WTC11 (cell line): ENCODE measurements at regions not wholly inside any gene's neighbourhood (a gene's known extent, or its start where the extent isn't known, plus 50 kb on each side); places are given as distances from the start of the nearest gene placed in this dataset.

Experiments used
- ATAC-seq: fragments of 200-7000 bp; cut with Tn5 transposase; 2 replicates; pipeline ENCODE4 v1.10.0; 2021; ENCODE audit warnings: mild to moderate bottlenecking, moderate library complexity
- CTCF ChIA-PET: fragments of 300-600 bp; sonication (Branson Sonifier 250); formaldehyde crosslinking; loops from one replicate; lab custom pipeline; 2021; ENCODE audit warnings: antibody characterized with exemption; lab: Charles Lee
- POLR2A ChIA-PET: fragments of 350-600 bp; sonication (Branson Sonifier 250); formaldehyde crosslinking; loops from one replicate; lab custom pipeline; 2021; ENCODE audit warnings: antibody characterized with exemption; lab: Charles Lee
- DNase-seq: peaks from one replicate; pipeline ENCODE4 v3.0.0; 2021; ENCODE audit warnings: low spot score
- H3K27ac Mint-ChIP-seq: 2 replicates; pipeline ENCODE4 v1.8.0; 2021; ENCODE audit warnings: mixed read lengths
- H3K27me3 Mint-ChIP-seq: 2 replicates; pipeline ENCODE4 v1.8.0; 2021; ENCODE audit warnings: low read depth, mild to moderate bottlenecking, moderate library complexity, mixed read lengths
- H3K36me3 Mint-ChIP-seq: 2 replicates; pipeline ENCODE4 v1.8.0; 2021; ENCODE audit warnings: mixed read lengths
- H3K4me1 Mint-ChIP-seq: 2 replicates; pipeline ENCODE4 v1.8.0; 2022; ENCODE audit warnings: mixed read lengths
- H3K4me3 Mint-ChIP-seq: 2 replicates; pipeline ENCODE4 v1.8.0; 2021; ENCODE audit warnings: mild to moderate bottlenecking, moderate library complexity, mixed read lengths
- H3K9me3 Mint-ChIP-seq: 2 replicates; pipeline ENCODE4 v1.8.0; 2021; ENCODE audit warnings: mixed read lengths
- ELF4 ChIP-seq: sonication (generic); formaldehyde crosslinking; IDR thresholded peaks from 2 replicates; pipeline ENCODE4 v1.8.1; 2022; ENCODE audit warnings: low read depth, mild to moderate bottlenecking, moderate library complexity, missing genetic modification reagents
- FOXK1 ChIP-seq: sonication (generic); formaldehyde crosslinking; IDR thresholded peaks from 2 replicates; pipeline ENCODE4 v1.8.0; 2022; ENCODE audit warnings: mild to moderate bottlenecking, moderate library complexity, missing genetic modification reagents
- GRHL2 ChIP-seq: fragments of 250-450 bp; sonication (Bioruptor Pico); IDR thresholded peaks from 2 replicates; pipeline ENCODE4 v1.8.0; 2022; ENCODE audit warnings: mild to moderate bottlenecking, moderate library complexity; ENCODE audit not compliant: insufficient replicate concordance, severe bottlenecking
- KAT7 ChIP-seq: sonication (generic); formaldehyde crosslinking; IDR thresholded peaks from 2 replicates; pipeline ENCODE4 v1.8.1; 2023; ENCODE audit warnings: missing genetic modification reagents, mild to moderate bottlenecking, borderline replicate concordance
- MYBL2 ChIP-seq: sonication (generic); formaldehyde crosslinking; IDR thresholded peaks from 2 replicates; pipeline ENCODE4 v1.8.1; 2023; ENCODE audit warnings: mild to moderate bottlenecking, moderate library complexity, missing genetic modification reagents
- NR3C1 ChIP-seq: sonication (generic); formaldehyde crosslinking; conservative IDR thresholded peaks from 2 replicates; pipeline ENCODE4 v1.8.1; 2023; ENCODE audit warnings: low read depth, mild to moderate bottlenecking, missing genetic modification reagents
- SMAD4 ChIP-seq: sonication (generic); formaldehyde crosslinking; IDR thresholded peaks from 2 replicates; pipeline ENCODE4 v1.8.0; 2022; ENCODE audit warnings: mild to moderate bottlenecking, missing genetic modification reagents
- TCF7 ChIP-seq: sonication (generic); formaldehyde crosslinking; IDR thresholded peaks from 2 replicates; pipeline ENCODE4 v1.8.0; 2022; ENCODE audit warnings: mild to moderate bottlenecking, low read depth, missing genetic modification reagents, moderate library complexity
- ZNF232 ChIP-seq: sonication (generic); formaldehyde crosslinking; IDR thresholded peaks from 2 replicates; pipeline ENCODE4 v1.8.0; 2022; ENCODE audit warnings: mild to moderate bottlenecking, missing genetic modification reagents
- ZNF317 ChIP-seq: sonication (generic); formaldehyde crosslinking; IDR thresholded peaks from 2 replicates; pipeline ENCODE4 v1.8.1; 2023; ENCODE audit warnings: low read depth, mild to moderate bottlenecking, moderate library complexity, missing genetic modification reagents, borderline replicate concordance
- ZNF671 ChIP-seq: fragments of 250-450 bp; sonication (Bioruptor Pico); IDR thresholded peaks from 2 replicates; pipeline ENCODE4 v1.8.0; 2021; ENCODE audit warnings: mild to moderate bottlenecking
- TF ChIP-seq, protein P1 (sequence below): sonication (generic); formaldehyde crosslinking; IDR thresholded peaks from 2 replicates; pipeline ENCODE4 v1.8.1; 2023; ENCODE audit warnings: mild to moderate bottlenecking, missing genetic modification reagents
- TF ChIP-seq, protein P2 (sequence below): sonication (generic); formaldehyde crosslinking; conservative IDR thresholded peaks from 2 replicates; pipeline ENCODE4 v1.8.1; 2022; ENCODE audit warnings: mild to moderate bottlenecking, missing genetic modification reagents
- TF ChIP-seq, protein P3 (sequence below): sonication (generic); formaldehyde crosslinking; IDR thresholded peaks from 2 replicates; pipeline ENCODE4 v1.8.0; 2023; ENCODE audit warnings: mild to moderate bottlenecking, missing genetic modification reagents
- TF ChIP-seq, protein P4 (sequence below): sonication (generic); formaldehyde crosslinking; IDR thresholded peaks from 2 replicates; pipeline ENCODE4 v1.8.1; 2023; ENCODE audit warnings: mild to moderate bottlenecking, moderate library complexity, missing genetic modification reagents
- TF ChIP-seq, protein P5 (sequence below): sonication (generic); formaldehyde crosslinking; conservative IDR thresholded peaks from 2 replicates; pipeline ENCODE4 v1.8.1; 2023; ENCODE audit warnings: mild to moderate bottlenecking, low read depth, missing genetic modification reagents, moderate library complexity
- TF ChIP-seq, protein P6 (sequence below): sonication (generic); formaldehyde crosslinking; IDR thresholded peaks from 2 replicates; pipeline ENCODE4 v1.8.0; 2023; ENCODE audit warnings: missing genetic modification reagents, mild to moderate bottlenecking, borderline replicate concordance

DNA sequence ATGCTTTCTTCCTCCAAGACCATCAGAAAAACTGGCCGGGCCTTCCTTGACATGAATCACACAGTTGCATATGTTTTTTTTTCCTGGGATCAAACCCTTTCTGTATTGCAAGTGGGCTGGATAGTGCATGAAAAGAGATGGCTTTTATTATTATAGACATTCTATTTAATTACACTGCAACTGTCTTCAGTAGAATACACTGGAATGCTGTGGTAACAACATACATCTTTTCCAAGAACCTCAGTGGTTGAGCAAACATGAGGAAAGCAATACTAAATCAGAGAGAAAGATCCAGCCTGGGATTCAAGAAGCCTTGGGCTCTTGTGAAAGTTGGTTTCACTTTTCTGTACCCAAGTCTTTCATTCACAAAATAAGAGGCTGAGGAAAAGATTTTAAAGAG lies 193.0 kb downstream of the DMAC1 start:
- Mint-ChIP-seq H3K4me3 (no peak overlapping the region), H3K36me3 (no peaks in the 10 kb centered on the region), H3K4me1 (peaks cover 3% of the 10 kb centered on the region), H3K27ac (no peak overlapping the region), H3K9me3 (no peaks in the 10 kb centered on the region), H3K27me3 (no peaks in the 10 kb centered on the region)
- ATAC-seq (no peak), DNase-seq (no peak)
- ChIA-PET CTCF (no interaction called here), POLR2A (no interaction called here)
- TF ChIP-seq MYBL2 (CRISPR knock-in tag) (no peak), ZNF671 (CRISPR knock-in tag) (no peak), ZNF317 (CRISPR knock-in tag) (no peak), TCF7 (CRISPR knock-in tag) (no peak), FOXK1 (CRISPR knock-in tag) (no peak), ELF4 (no peak), KAT7 (CRISPR knock-in tag) (no peak), ZNF232 (CRISPR knock-in tag) (no peak), NR3C1 (CRISPR knock-in tag) (no peak)
- TF ChIP-seq, protein P1, sequence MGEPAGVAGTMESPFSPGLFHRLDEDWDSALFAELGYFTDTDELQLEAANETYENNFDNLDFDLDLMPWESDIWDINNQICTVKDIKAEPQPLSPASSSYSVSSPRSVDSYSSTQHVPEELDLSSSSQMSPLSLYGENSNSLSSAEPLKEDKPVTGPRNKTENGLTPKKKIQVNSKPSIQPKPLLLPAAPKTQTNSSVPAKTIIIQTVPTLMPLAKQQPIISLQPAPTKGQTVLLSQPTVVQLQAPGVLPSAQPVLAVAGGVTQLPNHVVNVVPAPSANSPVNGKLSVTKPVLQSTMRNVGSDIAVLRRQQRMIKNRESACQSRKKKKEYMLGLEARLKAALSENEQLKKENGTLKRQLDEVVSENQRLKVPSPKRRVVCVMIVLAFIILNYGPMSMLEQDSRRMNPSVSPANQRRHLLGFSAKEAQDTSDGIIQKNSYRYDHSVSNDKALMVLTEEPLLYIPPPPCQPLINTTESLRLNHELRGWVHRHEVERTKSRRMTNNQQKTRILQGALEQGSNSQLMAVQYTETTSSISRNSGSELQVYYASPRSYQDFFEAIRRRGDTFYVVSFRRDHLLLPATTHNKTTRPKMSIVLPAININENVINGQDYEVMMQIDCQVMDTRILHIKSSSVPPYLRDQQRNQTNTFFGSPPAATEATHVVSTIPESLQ, result no peak
- TF ChIP-seq, protein P2, sequence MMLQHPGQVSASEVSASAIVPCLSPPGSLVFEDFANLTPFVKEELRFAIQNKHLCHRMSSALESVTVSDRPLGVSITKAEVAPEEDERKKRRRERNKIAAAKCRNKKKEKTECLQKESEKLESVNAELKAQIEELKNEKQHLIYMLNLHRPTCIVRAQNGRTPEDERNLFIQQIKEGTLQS, result no peak

DNA sequence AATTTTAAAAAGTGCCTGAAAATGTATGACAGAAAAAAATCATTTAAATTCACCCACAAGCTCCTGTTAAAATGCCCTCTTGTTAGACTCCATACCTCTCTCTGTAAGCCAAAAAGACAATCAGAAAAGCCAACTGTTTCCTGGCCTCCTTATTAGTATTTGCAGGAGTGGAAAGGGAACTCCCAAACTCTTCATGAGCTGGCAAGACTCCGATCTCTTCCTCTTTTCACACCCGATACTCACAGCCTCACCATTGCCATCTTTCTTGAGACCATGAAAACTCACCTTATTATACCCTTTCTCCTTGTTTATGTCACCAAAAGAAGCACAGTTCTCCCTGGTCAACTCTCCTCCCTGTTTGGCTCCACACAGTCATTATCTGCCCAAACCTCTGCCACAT lies 197.8 kb downstream of the DMAC1 start:
- no peak overlapping the region for H3K27ac Mint-ChIP-seq
- no peaks in the 10 kb centered on the region for H3K4me1 Mint-ChIP-seq
- POLR2A ChIA-PET, result no interaction called here
- H3K27me3 Mint-ChIP-seq, result no peaks in the 10 kb centered on the region
- H3K36me3 Mint-ChIP-seq, result no peaks in the 10 kb centered on the region
- no peaks in the 10 kb centered on the region for H3K9me3 Mint-ChIP-seq
- no peak for DNase-seq
- no peak overlapping the region for H3K4me3 Mint-ChIP-seq
- CTCF ChIA-PET, result no interaction called here
- ATAC-seq, result no peak
- TF ChIP-seq SMAD4 (CRISPR knock-in tag) (no peak), ZNF232 (CRISPR knock-in tag) (no peak), GRHL2 (no peak), MYBL2 (CRISPR knock-in tag) (no peak)
- TF ChIP-seq, protein P3, sequence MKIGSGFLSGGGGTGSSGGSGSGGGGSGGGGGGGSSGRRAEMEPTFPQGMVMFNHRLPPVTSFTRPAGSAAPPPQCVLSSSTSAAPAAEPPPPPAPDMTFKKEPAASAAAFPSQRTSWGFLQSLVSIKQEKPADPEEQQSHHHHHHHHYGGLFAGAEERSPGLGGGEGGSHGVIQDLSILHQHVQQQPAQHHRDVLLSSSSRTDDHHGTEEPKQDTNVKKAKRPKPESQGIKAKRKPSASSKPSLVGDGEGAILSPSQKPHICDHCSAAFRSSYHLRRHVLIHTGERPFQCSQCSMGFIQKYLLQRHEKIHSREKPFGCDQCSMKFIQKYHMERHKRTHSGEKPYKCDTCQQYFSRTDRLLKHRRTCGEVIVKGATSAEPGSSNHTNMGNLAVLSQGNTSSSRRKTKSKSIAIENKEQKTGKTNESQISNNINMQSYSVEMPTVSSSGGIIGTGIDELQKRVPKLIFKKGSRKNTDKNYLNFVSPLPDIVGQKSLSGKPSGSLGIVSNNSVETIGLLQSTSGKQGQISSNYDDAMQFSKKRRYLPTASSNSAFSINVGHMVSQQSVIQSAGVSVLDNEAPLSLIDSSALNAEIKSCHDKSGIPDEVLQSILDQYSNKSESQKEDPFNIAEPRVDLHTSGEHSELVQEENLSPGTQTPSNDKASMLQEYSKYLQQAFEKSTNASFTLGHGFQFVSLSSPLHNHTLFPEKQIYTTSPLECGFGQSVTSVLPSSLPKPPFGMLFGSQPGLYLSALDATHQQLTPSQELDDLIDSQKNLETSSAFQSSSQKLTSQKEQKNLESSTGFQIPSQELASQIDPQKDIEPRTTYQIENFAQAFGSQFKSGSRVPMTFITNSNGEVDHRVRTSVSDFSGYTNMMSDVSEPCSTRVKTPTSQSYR, result no peak
- TF ChIP-seq, protein P4, sequence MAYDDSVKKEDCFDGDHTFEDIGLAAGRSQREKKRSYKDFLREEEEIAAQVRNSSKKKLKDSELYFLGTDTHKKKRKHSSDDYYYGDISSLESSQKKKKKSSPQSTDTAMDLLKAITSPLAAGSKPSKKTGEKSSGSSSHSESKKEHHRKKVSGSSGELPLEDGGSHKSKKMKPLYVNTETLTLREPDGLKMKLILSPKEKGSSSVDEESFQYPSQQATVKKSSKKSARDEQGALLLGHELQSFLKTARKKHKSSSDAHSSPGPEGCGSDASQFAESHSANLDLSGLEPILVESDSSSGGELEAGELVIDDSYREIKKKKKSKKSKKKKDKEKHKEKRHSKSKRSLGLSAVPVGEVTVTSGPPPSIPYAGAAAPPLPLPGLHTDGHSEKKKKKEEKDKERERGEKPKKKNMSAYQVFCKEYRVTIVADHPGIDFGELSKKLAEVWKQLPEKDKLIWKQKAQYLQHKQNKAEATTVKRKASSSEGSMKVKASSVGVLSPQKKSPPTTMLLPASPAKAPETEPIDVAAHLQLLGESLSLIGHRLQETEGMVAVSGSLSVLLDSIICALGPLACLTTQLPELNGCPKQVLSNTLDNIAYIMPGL, result no peak
- TF ChIP-seq, protein P5, sequence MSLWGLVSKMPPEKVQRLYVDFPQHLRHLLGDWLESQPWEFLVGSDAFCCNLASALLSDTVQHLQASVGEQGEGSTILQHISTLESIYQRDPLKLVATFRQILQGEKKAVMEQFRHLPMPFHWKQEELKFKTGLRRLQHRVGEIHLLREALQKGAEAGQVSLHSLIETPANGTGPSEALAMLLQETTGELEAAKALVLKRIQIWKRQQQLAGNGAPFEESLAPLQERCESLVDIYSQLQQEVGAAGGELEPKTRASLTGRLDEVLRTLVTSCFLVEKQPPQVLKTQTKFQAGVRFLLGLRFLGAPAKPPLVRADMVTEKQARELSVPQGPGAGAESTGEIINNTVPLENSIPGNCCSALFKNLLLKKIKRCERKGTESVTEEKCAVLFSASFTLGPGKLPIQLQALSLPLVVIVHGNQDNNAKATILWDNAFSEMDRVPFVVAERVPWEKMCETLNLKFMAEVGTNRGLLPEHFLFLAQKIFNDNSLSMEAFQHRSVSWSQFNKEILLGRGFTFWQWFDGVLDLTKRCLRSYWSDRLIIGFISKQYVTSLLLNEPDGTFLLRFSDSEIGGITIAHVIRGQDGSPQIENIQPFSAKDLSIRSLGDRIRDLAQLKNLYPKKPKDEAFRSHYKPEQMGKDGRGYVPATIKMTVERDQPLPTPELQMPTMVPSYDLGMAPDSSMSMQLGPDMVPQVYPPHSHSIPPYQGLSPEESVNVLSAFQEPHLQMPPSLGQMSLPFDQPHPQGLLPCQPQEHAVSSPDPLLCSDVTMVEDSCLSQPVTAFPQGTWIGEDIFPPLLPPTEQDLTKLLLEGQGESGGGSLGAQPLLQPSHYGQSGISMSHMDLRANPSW (CRISPR knock-in tag), result no peak
- TF ChIP-seq, protein P6, sequence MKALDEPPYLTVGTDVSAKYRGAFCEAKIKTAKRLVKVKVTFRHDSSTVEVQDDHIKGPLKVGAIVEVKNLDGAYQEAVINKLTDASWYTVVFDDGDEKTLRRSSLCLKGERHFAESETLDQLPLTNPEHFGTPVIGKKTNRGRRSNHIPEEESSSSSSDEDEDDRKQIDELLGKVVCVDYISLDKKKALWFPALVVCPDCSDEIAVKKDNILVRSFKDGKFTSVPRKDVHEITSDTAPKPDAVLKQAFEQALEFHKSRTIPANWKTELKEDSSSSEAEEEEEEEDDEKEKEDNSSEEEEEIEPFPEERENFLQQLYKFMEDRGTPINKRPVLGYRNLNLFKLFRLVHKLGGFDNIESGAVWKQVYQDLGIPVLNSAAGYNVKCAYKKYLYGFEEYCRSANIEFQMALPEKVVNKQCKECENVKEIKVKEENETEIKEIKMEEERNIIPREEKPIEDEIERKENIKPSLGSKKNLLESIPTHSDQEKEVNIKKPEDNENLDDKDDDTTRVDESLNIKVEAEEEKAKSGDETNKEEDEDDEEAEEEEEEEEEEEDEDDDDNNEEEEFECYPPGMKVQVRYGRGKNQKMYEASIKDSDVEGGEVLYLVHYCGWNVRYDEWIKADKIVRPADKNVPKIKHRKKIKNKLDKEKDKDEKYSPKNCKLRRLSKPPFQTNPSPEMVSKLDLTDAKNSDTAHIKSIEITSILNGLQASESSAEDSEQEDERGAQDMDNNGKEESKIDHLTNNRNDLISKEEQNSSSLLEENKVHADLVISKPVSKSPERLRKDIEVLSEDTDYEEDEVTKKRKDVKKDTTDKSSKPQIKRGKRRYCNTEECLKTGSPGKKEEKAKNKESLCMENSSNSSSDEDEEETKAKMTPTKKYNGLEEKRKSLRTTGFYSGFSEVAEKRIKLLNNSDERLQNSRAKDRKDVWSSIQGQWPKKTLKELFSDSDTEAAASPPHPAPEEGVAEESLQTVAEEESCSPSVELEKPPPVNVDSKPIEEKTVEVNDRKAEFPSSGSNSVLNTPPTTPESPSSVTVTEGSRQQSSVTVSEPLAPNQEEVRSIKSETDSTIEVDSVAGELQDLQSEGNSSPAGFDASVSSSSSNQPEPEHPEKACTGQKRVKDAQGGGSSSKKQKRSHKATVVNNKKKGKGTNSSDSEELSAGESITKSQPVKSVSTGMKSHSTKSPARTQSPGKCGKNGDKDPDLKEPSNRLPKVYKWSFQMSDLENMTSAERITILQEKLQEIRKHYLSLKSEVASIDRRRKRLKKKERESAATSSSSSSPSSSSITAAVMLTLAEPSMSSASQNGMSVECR (CRISPR knock-in tag), result no peak
